NT2/D1 (cell line): ENCODE measurements at regions not wholly inside any gene's neighbourhood (a gene's known extent, or its start where the extent isn't known, plus 50 kb on each side); places are given as distances from the start of the nearest gene placed in this dataset.

Source experiments
- SUZ12 ChIP-seq: IDR thresholded peaks from 2 replicates; pipeline ENCODE4 v1.6.1; 2011; ENCODE audit not compliant: insufficient read length, insufficient read depth; ENCODE audit errors: extremely low read depth
- YY1 ChIP-seq: IDR thresholded peaks from 2 replicates; pipeline ENCODE4 v1.6.1; 2011; ENCODE audit not compliant: insufficient read length, insufficient read depth

GRCh38 chr7:69130396-69130795, 467.9 kb upstream of the AUTS2 start:
- TF ChIP-seq YY1 (no peak), SUZ12 (no peak)
